Hippocampal formation (tissue), 2 donors: ENCODE measurements at regions not wholly inside any gene's neighbourhood (a gene's known extent, or its start where the extent isn't known, plus 50 kb on each side); places are given as distances from the start of the nearest gene placed in this dataset.

Source experiments
- DNase-seq, 2 donors: peaks; one replicate each; lab custom pipeline; 2025; lab: John Stamatoyannopoulos, UW

DNA sequence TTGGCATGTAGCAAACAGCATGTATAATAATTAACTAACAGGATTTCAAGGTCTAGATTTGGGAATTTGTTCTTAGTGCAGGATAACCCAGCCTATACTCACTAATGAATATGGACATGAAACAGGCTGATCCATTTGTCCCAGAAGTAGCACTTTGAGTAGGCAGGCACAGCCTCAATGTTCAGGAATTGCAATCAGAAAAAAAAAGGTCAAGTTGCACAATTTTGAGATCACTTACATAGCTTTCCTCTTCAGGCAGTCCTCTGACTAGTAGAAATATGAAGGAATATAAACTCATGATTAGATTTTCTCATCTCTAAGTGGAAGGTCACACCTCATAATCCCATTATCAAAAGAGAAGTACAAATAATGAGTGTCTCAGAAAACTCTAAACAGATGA is 921.4 kb upstream of the CELF2 start:
- no peak for DNase-seq

- DNase-seq: no peak
These were observed 920.8 kb upstream of the CELF2 start for GRCh38 chr10:10096898-10097297.

GRCh38 chr10:10101106-10101505 is 916.6 kb upstream of the CELF2 start:
- DNase-seq: no peak

GRCh38 chr10:10110844-10111490 is 906.7 kb upstream of the CELF2 start:
- DNase-seq: no peak

DNA sequence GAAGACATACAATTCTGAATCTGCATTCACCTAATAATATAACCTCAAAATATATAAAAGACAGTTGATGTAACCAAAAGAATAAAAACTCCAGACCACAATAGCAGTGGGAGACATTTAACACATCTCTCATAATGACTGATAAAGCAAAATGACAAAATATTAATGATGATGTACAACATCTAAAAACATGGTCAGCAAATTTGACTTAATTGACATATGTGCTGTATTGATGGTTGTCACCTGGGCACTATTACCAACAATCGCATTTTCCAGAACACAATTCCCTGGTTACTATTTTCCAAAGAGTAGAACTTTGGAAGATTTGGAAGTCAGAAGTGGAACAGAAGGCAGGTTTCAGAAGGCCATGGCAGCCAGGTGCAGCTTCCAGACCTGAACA is 899.5 kb upstream of the CELF2 start:
- DNase-seq: no peak

GRCh38 chr10:10120671-10121070 is 897.0 kb upstream of the CELF2 start:
- DNase-seq: no peak

GRCh38 chr10:10125676-10126075 is 892.0 kb upstream of the CELF2 start:
- no peak for DNase-seq

- no peak for DNase-seq
These were observed 891.5 kb upstream of the CELF2 start for GRCh38 chr10:10126218-10126617.

DNA sequence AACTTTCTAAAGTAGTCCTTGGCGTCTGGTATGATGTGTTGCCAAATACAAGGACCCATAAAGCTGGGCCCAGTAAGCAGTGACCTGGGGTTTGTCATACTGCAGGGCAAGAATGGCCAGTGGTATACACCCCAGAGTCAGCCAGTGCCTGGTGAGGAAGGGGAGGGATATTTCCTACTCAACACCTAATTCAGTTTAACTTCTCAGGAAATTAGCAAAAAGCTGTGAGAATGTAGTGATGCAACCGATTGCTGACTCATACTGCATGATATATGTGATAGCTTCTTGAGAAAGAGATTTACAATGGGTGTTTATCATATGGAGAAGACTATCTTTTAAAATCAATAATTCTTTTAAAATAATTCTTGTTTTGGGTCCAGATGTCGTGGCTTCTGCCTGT is 889.3 kb upstream of the CELF2 start:
- DNase-seq: no peak

- DNase-seq: no peak
These were observed 887.0 kb upstream of the CELF2 start for GRCh38 chr10:10130686-10131085.

GRCh38 chr10:10132009-10132408 is 885.7 kb upstream of the CELF2 start:
- DNase-seq: no peak

- no peak for DNase-seq
These were observed 884.4 kb upstream of the CELF2 start for GRCh38 chr10:10133281-10133680.

DNA sequence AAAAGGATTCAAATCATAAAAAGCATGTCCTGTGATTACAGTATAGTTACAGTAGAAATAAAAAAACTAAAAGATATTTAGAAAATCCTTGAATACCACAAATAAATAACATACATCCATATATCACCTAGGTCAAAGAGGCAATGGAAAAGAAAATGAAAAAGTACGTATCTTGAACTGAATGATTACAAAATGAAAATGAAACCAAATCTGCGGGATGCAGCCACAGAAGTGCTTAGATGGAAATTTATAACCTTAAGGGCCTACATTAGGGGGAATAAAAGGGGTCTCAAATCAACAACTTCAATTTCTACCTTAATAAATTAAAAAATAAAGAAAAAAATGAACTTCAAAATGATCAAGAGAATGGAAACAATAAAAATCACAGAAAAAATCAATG is 879.0 kb upstream of the CELF2 start:
- DNase-seq: no peak

- no peak for DNase-seq
These were observed 875.8 kb upstream of the CELF2 start for GRCh38 chr10:10141782-10142382.

DNA sequence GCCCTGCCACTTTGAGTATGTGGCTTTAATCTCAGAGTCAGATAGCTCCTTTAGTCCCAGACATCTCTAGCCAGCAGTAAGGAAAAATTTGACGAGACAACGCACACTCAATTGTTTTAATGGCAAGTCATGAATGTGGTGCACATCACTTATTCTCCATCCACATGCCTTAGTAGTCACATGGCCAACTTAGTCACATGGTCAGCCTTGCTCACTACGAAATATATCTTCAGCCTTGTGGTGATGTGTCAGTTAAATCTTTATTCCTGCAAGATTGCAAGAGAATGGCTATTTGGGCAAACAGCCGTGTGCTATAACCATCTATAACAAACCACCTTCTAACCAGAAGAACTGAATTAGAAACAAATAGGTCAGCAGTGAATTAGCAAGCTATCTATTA is 871.1 kb upstream of the CELF2 start:
- no peak for DNase-seq

- DNase-seq: no peak
These were observed 867.8 kb upstream of the CELF2 start for GRCh38 chr10:10149899-10150298.

GRCh38 chr10:10156917-10157600 is 860.6 kb upstream of the CELF2 start:
- no peak for DNase-seq

DNA sequence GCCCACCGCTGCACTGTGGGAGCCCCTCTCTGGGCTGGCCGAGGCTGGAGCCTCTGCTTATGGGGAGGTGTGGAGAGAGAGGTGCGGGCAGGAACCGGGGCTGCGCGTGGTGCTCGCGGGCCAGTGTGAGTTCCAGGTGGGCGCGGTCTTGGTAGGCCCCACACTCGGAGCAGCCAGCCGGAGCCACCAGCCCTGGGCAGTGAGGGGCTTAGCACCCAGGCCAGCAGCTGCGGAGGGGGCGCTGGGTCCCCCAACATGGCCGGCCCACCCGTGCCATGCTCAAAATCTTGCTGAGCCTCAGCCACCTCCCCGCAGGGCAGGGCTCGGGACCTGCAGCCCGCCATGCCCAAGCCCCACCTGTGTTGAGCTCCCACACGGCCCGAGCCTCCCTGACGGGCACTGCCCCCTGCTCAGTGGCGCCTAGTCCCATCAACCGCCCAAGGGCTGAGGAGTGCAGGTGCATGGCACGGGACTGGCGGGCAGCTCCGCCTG is 856.8 kb upstream of the CELF2 start:
- DNase-seq: no peak

DNA sequence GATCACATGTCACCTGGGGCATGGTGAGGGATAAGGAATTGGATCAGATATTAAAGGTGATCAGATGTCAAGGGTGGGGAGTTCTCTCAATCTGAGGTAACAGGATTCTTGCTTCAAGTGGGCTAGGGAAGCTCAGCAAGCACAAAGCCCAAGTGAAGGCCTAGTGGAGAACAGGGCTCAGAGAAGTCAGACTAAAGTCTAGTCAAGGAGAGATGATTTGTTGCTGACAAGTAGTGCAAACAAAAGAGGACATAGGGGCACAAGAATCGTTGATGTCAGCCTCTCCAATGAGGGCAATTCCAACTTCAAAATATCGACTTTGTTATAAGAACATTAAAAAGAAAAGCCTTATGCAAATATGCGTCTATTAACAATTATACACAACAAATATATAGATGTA is 852.8 kb upstream of the CELF2 start:
- DNase-seq: no peak

DNA sequence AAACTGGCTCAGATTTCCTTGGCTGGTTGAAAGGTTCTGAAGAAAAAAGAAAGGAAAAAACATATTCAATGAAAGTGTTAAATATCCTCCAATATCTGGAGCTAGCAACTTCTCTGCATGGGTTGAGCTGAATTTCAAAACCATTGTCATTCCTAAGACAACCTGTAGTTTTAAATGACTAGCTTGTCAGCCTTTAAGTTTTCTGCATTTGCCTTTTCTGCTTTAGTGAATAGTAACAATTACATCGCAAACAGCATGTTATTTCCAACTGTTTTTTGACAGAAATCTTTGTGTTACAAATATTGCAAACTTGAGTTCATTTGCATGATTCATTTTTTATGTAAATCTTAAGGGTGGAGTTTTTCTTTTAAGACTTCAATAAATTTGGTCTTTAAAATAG is 852.3 kb upstream of the CELF2 start:
- no peak for DNase-seq

- DNase-seq: peak; percentile 0 to 14
These were observed 839.2 kb upstream of the CELF2 start for GRCh38 chr10:10178476-10178875.

- DNase-seq: no peak
These were observed 823.8 kb upstream of the CELF2 start for GRCh38 chr10:10193848-10194247.

DNA sequence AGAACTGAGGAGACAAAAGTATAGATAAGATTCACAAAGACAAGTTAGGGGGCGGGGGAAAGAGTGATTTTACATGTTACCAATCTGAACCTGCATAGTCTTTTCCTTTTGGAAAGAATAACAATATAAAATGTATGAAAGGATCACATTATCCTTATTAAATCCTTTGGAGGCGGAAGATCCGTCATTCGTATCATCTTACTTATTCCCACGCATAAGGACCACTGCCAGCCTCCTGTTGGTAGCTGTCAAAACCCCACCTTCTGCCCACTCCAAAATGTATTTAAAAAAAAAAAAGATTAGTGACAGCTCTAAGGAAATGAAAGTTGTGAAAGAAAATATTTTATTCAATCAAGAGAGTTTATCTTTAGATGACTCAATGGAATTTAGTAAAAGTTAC is 821.0 kb upstream of the CELF2 start:
- no peak for DNase-seq
